ENCODE measurements at regions not wholly inside any gene's neighbourhood (a gene's known extent, or its start where the extent isn't known, plus 50 kb on each side); places are given as distances from the start of the nearest gene placed in this dataset.

DNA sequence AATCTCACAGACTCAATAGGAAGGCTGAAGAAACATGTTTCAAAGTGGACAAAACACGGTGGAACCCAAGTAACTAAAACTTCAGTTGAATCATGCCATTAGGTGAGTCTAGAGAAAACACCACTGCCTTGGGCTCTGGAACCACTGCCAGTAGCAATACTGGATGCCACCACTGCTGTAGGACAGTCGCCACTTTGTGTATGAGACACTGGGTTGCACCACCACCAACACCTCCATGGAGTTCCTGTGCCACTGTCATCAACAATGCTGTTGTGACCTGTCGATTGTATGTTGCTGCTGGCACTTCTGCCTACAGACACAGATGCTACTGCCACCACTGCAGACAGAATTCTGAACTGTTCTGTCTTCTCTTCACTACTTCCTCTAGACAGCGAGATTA lies 686.7 kb downstream of the METTL4 start:
- no peak for TF ChIP-seq GATA3 (IDR thresholded peaks at IDR 0.05; ENCODE audit: low read depth, low read length)
- TF ChIP-seq GATA2 (IDR thresholded peaks at IDR 0.05; ENCODE audit: low read depth, low read length) = no peak

DNA sequence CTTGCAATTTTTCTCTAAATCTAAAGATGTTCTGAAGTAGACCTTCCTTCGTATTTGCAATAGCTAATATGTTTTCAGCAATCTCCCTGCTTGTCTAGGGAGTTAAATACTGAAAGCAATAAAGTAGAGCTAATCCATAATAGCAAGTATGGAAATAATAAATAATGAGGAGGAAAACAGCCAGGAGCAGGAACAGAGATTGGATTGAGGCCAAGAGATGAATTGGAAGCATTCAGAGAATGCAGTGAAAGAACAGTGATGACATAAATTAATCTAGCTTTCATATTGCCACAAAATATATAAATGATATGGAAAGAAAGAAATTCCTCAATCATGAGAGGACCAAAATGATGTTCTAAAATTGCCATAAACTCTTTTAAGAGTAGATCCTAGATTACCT lies 679.7 kb downstream of the METTL4 start:
- no peak for TF ChIP-seq GATA2 (IDR thresholded peaks at IDR 0.05; ENCODE audit: low read depth, low read length)
- TF ChIP-seq GATA3 (IDR thresholded peaks at IDR 0.05; ENCODE audit: low read depth, low read length) = no peak

DNA sequence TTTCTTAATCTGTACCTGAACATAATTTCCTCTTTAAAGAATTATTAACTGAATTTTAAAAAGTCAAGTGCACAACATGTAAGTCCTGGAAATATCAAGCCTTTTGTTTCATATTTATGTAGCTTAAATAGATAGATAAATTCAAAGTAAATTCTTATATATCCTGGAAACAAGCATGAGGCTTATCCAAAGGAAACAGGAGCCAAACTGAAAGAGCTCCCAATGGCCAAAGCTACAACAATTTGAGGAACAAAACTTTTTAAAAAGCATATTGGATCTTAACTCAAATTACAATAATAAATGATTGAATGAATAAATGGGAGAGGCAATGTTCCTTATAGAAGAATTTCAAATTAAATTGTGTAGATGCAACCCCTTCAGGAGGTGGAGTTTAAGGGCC lies 679.1 kb downstream of the METTL4 start:
- TF ChIP-seq GATA2 (IDR thresholded peaks at IDR 0.05; ENCODE audit: low read depth, low read length) (no peak), GATA3 (IDR thresholded peaks at IDR 0.05; ENCODE audit: low read depth, low read length) (no peak)

DNA sequence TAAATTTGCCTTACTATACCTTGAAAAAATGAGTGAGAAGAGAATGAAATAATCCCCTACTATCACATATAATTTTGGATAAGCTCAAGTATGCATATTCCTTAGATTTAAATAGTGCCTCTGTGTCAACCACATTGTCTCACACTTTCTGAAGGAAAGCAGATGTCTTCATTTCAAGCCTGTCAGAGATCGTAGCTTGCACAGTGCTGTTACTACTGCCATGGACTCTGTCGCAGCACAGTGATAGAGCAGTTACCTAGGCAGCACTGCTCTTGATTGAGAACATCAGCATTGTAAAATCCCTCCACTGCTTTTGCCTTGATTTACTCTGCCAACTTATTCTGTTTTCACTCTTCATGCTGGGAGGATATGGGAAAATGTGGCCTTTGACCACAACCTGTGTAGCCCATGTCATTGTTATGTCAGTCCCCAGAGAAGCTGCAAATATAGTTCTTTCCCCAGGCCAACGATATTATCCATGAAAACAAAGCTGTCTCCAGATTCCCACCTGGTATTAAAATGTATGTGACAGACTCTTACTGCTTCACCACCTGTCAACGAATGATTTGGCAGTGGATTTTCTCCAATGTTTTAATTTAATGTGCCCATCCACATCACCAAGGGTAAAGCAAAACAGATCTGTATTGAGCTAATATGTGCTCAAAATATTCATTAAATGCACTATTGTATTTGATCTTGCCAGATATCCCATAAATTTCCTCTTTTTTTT lies 675.7 kb downstream of the METTL4 start:
- TF ChIP-seq GATA2 (IDR thresholded peaks at IDR 0.05; ENCODE audit: low read depth, low read length) = no peak
- TF ChIP-seq GATA3 (IDR thresholded peaks at IDR 0.05; ENCODE audit: low read depth, low read length) = no peak

DNA sequence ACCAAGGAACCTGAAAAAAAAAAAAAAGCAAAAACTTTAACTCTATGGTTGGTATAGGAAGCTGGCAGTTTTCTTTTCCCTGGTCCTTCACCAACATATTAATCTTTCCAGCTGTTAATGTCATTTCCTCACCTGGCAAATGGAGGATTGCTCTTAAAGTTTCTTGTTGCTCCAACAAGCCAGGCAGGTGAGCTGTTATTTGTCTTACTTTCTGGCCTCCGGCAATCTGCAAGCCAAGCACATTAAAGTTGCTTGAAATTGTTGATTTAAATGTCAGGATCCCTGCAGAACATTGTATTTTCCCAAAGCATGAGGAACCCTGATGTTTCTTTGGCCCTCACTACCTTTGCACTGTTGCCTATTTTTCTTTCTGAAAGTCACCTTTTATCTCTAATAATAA lies 664.9 kb downstream of the METTL4 start:
- TF ChIP-seq GATA2 (IDR thresholded peaks at IDR 0.05; ENCODE audit: low read depth, low read length) (no peak), GATA3 (IDR thresholded peaks at IDR 0.05; ENCODE audit: low read depth, low read length) (no peak)

DNA sequence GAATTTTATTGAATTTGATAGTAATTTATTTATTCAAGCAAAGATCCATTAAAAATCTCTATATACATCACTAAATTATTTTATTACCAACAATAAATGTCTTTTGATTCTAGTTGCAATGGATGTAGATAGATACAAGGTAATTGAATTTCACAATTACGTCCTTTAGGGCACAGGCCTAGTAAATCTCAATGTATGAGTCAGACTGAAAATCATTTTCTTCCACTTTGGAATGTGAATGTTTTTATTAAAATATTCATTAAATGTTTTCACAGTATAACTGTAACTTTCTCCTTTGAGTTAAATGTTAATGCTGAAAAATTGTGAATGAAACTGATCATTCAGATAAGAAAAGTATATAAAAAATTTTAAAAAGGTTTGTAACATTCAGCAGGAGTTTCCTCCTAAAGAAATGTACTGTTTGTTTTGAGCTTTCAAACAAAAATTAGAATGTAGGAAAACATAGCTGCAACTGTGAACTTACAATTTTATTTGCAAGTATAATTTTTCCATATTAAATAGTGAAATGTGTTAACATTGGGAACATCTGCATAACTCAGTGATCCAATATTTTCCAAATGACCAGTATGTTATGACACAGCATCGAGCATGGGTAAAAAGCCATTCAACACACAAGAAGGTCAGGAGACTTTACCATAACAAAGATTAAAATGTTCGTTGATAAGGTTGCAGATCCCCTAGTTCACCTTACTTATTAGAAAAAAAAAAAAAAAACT lies 663.7 kb downstream of the METTL4 start:
- TF ChIP-seq GATA2 (IDR thresholded peaks at IDR 0.05; ENCODE audit: low read depth, low read length) = no peak
- TF ChIP-seq GATA3 (IDR thresholded peaks at IDR 0.05; ENCODE audit: low read depth, low read length) = no peak

DNA sequence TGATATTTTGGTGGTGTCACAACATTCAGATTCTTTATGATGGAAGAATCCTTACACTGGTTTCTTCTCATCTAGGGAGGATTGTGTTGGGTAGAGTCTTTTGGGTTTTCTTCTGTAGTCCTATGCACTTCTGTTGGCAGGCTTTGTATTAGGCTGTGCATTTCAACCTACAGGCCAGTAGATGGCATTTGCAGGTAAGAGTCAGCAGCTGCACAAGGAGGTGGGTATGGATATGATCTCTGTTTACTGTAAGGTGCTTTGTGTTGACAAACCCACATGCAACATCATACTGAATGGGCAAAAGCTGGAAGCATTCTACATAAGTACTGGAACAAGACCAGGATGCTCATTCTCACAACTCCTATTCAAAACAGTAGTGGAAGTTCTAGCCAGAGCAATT lies 656.8 kb downstream of the METTL4 start:
- TF ChIP-seq GATA2 (IDR thresholded peaks at IDR 0.05; ENCODE audit: low read depth, low read length) (no peak), GATA3 (IDR thresholded peaks at IDR 0.05; ENCODE audit: low read depth, low read length) (no peak)

DNA sequence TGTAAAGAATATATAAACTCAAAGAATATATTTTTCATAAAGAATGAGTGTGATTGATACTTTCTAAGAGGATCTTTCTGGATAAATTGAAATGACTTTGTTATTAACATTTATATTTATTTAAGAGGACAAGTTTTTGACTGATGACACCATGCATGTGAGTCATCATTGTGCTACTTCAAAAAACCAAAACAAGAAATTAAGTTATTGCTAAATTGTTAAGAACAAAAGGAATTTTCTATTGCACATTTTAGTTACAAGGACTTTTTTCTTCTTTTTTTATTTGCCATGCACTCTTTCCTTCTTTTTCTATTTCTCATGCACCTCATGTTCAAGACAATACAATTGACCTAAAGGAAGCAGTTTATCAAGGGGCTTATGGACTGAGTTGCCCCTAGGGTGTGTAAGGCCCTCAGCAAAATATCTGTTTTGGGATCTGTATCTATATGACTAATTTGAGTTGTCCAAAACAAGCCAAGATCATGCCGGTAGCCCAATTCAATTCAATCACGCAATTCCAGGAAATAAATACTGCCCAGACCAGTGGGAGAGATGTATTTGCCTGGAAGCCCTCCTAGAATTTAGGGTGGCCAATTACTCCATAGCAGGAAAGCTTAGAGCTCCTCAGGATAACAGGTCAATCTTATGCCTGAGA lies 654.3 kb downstream of the METTL4 start:
- no peak for TF ChIP-seq GATA3 (IDR thresholded peaks at IDR 0.05; ENCODE audit: low read depth, low read length)
- no peak for TF ChIP-seq GATA2 (IDR thresholded peaks at IDR 0.05; ENCODE audit: low read depth, low read length)

DNA sequence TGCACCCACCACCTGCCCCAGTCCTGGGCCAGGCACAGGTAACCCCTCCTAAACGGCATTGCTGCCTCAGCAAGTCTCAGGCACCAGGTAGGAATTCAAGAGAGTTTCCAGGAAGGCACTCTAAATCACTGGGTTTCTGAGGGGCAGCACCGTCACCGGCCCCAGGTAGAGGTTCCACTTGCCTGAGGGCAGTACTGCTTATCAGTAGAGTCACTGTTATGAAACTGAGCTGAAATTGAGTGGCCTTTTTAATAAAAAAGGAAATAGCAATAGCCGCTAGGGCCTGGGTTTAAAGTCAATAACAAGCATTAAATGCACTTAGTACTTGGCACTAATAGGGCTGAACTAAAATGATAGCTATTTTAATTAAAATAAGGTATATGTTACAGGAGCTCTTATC lies 653.7 kb downstream of the METTL4 start:
- TF ChIP-seq GATA2 (IDR thresholded peaks at IDR 0.05; ENCODE audit: low read depth, low read length) (no peak), GATA3 (IDR thresholded peaks at IDR 0.05; ENCODE audit: low read depth, low read length) (no peak)

DNA sequence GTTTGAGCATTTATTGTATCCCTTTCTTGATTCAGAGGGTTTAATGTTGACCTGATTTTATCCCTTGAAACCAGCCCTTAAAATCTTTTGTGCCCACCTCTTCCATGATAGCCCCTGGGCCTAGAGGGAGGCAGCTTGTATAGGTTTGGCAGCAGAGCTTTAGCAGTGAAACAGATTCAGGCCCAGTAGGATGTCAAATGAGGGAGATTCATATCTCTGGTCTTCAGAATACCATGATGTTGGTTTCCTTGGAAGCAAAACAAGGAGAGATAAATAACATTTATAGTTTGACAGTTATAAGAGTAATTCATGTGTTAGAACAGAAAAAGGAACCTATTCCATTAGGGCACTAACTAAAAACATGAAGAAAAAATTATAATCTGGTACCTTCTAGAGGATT lies 649.2 kb downstream of the METTL4 start:
- TF ChIP-seq GATA3 (IDR thresholded peaks at IDR 0.05; ENCODE audit: low read depth, low read length) (no peak), GATA2 (IDR thresholded peaks at IDR 0.05; ENCODE audit: low read depth, low read length) (no peak)

DNA sequence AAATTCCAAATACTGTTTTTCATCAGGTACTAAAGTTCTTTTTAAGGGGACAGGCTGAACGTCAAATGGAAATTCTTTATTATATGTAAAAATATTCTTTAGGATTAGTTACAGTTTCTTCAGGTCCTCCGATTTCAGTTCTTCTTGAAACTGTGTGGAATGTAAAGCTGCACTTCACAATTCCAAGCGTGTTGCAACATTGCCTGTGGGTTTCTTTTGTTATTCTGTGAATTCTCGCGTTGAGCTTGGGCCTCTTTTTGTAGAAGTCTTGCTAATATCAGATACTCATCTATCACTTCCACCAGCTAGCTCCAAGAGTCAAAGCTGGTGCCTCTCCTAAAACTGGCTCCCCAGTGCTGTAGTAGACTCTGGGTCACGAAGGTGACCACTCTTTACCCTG lies 642.6 kb downstream of the METTL4 start:
- no peak for TF ChIP-seq GATA2 (IDR thresholded peaks at IDR 0.05; ENCODE audit: low read depth, low read length)
- no peak for TF ChIP-seq GATA3 (IDR thresholded peaks at IDR 0.05; ENCODE audit: low read depth, low read length)

DNA sequence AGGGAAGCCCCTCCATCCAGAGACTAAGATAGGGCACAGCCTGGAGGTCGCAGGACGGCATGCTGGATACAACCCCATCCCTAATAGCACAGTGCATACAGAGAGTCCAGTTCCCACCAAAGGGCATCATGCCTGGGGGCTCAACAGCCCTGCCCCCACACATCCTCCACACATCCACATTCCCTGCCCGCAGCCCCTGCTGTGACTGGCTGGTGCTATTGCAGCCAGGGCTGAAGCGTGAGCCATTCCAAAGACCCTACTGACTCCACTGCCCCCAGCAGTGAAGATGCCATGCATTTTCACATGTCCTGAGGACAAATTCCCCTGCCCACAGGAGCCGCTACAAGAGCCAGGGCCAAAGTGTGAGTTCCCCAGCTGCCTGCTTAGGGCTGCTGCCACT lies 641.6 kb downstream of the METTL4 start:
- TF ChIP-seq GATA3 (IDR thresholded peaks at IDR 0.05; ENCODE audit: low read depth, low read length) (no peak), GATA2 (IDR thresholded peaks at IDR 0.05; ENCODE audit: low read depth, low read length) (no peak)

DNA sequence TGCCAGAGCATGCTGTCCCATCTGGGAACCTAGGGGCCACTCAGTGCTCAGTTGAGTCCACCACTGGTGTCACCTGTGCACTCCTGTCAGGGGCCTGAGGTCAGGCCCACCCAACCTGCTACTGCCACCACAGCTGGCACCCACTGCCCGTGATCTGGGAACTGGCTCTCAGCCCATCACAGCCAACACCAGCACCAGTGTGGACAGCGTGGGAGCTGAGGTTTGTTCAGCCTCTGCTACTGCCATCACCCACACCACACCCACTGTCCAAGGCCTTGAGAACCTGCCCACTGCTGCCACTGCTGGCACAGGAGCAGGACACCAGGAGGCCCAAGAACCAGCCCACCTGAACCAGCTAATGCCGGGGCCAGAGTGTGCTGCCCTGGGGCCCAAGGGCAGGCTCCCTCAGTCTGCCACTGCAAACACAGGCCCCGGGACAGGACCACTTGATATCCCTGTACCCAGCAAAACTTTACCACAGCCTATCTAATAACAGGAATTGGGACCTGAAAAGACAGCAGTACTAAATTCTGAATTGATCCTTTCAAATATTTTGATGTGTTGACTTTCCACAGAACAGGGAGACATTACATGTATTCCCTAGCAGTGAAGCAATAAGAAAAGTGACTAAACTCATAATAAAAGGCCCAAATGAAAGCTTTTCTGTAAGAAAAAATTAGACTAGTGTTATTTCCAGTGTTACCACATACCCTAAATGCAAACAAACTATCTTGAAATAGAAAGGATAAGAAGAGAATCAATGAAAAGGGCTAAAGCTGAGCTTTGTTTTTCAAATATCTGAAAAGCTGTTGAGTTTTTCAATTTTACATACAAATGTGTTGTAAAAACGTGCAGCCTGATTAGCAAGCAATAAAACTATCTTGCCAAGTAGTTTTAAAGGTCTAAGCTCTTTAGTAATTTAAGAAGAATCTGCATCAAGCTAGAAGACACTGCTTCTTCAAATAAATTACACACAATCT lies 640.7 kb downstream of the METTL4 start:
- TF ChIP-seq GATA2 (IDR thresholded peaks at IDR 0.05; ENCODE audit: low read depth, low read length) = no peak
- no peak for TF ChIP-seq GATA3 (IDR thresholded peaks at IDR 0.05; ENCODE audit: low read depth, low read length)

DNA sequence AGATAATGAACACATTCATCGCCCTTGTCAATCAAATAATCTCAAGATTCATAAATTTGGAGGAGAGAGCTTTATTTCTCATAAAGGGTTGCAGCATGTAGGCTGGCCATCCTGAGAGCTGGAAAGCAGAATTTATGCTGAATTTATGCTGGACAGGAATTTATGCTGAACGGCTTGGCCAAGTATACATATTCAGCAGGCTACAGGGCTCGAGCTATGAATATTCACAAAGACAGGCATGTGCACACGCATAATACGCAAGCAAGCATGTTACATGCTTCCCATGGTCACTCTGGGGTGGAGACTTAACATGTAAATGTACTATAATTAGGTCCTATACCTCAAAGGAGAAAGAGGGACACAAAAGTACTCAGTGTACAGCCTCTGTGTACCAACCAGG lies 618.8 kb downstream of the METTL4 start:
- TF ChIP-seq GATA3 (IDR thresholded peaks at IDR 0.05; ENCODE audit: low read depth, low read length) (no peak), GATA2 (IDR thresholded peaks at IDR 0.05; ENCODE audit: low read depth, low read length) (no peak)
